ENCODE measurements at regions not wholly inside any gene's neighbourhood (a gene's known extent, or its start where the extent isn't known, plus 50 kb on each side); places are given as distances from the start of the nearest gene placed in this dataset.
"Not testable (repeated sequence)": the region's sequence is repeated elsewhere in the genome, so short reads cannot be mapped to it uniquely, and the experiment has no call there.

DNA sequence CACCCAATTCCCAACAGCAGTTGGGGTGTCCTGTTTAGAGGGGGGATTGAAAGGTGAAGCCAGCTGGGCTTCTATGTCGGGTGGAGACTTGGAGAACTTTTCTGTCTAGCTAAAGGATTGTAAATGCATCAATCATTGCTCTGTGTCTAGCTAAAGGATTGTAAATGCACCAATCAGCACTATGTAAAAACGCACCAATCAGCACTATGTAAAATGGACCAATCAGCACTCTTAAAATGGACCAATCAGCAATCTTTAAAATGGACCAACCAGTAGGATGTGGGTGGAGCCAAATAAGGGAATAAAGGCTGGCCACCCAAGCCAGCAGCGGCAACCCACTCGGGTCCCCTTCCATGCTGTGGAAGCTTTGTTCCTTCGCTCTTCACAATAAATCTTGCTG is 1518.6 kb upstream of the RAG2 start:
- DNase-seq: not testable (repeated sequence)

DNA sequence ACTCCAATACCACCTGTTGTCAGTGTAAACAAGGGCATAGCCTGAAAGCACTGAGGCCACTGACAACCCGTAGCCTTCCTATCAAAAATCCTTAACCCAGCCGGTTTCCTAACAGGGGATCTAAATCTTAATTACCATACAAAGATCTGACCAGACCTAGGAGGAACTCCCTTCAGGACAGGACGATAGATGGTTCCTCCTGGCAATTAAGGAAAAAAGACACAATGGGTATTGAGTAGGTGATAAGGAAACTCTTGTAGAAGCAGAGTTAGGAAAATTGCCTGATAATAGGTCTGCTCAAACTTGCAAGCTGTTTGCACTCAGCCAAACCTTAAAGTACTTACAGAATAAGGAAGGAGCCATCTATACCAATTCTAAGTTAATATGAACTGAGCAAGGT is 1517.3 kb upstream of the RAG2 start:
- not testable (repeated sequence) for DNase-seq

DNA sequence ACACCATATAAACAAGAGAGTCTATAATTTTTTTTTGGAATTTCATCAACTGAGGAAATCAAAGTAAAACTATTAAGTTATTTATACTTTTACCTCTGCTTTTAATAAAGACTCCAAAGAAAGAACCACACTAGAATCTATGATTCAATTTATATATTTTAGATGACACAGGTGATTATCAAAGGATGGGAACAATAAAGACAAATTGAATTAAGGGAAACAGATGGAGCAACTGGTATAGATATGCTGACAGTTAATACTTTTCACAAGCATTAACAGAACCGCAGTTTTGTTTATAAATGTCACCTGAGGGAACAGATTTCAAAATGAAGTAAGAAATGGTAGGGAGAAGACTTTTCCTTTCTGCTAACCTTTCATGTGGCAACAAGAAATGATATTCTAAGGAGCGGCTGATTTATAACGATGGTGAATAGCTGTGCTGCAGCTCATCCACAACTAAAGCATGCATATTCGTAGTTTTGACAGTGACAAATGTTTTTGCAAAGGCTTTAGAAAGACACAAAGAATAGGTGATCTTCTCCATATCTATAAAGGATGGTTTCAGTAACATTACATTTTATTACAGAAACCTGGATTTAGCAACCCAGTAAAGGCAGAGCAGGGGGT is 1502.9 kb upstream of the RAG2 start:
- DNase-seq: no peak

DNA sequence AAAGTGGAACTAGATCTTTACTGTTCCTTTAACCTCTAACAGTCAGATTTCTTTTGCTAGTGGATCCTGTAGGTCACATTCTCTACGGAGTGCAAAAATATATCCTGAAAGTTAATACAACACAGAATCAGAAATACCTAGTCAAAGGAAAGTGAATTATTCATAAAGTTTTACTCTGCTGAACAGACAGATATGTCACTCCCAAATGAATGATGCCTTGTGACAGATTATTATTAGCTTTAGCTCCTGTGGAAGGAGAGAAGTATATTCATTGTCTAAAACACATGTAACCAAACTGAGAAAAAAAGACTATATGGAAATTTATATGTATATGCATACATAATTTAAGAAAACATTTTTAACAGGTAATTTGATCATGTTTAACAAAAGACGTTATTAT is 1497.2 kb upstream of the RAG2 start:
- no peak for DNase-seq

DNA sequence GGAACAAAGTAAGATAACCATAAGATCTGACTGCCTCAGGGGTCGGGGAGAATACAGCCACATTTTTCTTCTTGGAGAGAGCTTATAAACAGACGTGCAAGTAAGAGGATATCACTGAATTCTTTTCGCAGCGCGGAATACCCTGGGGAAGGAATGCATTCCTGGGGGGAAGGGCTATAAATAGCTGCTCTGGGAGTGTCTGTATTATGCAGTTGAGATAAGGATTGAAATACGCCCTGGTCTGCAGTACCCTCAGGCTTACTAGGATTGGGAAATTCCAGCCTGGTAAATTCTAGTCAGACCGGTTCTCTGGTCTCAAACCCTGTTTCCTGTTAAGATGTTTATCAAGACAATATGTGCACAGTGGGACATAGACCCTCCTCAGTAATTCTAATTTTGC is 1491.7 kb upstream of the RAG2 start:
- DNase-seq: no peak

DNA sequence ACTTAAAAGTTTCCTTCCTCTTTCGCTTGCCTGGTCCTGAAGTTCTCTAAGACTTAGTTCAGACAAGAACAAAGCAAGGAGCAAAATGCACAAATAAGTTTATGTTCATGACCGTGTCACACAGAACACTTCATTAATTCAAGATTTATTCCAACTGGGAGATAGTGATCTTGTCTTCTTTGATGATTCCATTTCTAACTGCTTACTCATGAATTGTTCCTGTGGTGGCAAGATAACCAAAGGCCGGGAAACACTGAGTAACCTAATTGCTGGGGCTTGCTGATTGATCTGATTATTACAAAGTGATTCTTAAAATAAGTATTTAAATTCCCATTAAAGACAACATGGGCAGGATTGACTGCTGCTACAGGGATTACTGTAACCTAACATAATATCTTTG is 1462.9 kb upstream of the RAG2 start:
- no peak for DNase-seq

DNA sequence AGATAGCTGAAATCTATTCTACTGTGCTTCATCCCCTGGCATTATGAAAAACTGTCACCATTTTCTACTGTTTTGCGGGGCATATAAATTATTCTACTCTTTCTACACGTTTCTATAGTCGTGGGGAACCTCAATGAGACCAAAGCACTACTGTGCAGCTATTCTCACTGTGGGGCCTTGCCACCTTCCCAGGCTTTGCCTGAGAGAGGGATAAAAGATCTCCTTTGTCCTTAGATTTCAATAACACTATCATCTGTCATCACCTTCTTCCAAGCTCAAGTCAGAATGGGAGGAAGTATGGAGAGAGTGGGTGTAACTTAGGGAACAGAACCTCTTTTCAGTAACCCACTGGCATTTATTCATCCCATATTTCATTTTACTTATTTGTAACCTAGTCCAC is 1462.1 kb upstream of the RAG2 start:
- DNase-seq: no peak

DNA sequence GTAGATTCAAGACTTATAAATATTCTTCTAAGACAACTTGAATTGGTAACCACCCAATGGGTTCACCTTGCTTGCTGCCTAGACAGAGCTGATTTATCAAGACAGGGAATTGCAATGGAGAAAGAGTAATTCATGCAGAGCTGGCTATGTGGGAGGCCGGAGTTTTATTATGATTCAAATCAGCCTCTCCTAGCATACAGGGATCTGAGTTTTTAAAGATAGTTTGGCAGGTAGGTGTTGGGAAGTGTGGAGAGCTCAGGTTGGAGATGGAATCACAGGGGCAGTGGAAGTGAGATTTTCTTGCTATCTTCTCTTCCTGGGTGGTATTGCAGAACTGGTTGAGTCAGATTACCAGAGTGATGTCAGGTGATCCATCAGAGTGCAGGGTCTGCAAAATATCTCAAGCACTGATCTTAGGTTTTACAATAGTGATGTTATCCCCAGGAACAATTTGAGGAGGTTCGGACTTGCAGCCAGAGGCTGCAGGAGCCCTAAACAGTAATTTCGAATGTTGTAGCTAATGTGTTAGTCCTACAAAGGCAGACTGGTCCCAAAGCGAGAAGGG is 1448.6 kb upstream of the RAG2 start:
- DNase-seq: no peak

DNA sequence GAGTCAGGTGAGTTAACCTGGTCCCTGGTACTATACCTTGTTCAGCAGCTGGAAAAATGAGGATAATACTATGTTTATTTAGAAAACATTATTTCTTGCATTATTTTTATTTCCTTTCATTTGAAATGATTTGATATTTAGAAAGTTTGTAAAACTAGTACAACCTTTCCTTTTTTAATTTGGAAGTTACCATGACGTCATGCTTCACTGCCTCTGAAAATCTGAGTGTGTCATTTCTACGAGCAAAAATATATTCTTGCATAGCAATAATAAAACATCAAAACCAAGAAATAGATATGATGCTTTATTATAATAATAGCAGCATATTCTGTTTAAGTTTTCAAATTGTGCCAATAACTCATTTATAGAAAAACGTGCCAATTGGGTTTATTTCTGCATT is 1445.0 kb upstream of the RAG2 start:
- no peak for DNase-seq

DNA sequence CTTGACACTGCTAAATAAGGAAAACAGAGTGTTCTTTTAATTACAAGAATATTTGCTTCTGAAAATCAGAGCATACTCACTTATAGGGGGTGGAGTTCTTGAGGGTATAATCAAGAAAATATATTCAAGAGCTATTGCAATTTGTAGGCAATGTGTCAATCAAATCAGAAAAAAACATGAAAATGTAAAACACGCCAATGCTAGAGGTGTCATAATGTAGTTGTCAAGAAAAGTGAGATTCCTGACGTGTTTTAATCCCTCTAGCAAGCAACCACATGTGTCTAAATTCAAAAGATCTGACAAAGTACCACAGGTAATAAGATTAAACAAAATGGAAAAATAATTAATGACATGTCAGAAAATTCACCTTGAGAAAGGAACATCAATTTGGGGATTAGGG is 1440.7 kb upstream of the RAG2 start:
- no peak for DNase-seq

DNA sequence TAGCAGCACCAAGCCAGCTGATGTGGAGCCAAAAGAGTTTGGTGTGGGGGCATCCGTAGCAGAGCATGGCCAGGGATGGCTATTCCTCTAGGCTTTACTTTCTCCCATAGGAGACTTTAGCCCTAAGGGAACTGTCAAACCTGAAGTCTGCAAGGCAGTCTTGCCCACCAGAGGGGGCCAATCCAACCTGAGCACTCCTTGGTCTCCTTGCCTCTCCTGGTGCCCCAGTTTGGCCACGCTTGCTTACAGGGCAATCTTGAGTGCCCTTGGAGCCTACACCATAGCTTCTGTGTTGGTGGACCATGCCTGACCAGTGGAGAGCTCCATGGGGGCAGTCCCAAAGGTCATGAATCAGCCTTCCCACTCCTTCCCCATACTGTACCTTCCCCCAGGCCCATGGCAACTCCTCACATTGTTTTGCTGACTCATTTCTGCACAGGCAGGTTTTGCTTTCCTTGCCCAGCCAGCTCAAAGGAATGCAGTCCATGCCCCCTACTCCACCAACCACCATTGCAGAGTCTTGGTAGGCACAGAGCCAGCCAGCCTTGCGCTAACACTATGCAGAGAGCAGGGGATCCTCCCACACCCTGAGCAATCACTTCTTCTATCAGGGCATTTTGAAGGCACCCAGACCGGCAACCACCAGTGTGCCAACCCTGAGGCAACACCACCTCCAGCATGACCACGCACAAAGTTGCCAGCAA is 1421.2 kb upstream of the RAG2 start:
- DNase-seq: no peak

DNA sequence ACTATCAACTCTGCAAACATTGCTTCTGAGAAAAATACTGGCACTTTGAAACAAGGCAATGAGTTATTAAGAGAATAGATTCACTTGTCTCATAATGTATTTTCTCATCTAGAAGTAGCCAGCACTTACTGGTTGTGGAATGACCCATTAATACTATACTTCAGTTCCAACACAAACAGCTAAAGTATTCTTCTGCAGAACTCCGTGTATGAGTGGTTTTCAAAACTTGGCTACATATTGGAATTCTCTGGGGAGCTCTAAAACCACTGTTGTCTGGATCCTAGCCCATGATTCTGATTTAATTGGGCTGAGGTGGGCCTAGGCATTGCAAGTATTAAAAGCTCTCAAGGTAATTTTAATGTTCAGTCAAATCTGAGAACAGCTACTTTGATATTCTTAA is 1416.4 kb upstream of the RAG2 start:
- DNase-seq: no peak

DNA sequence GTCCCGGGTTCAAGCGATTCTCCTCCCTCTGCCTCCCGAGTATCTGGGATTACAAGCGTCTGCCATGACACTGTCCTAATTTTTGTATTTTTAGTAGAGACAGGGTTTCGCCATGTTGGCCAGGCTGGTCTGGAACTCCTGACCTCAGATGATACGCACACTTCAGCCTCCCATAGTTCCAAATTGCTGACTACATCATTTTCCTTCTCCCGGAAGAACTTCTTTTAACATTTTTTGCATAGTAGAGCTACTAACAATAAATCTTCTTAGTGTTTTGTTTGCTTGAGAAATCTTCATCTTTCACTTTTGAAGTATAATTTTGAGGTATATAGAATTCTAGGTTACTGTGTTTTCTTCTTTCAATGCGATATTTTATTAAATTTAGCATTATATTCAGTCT is 1415.1 kb upstream of the RAG2 start:
- no peak for DNase-seq

DNA sequence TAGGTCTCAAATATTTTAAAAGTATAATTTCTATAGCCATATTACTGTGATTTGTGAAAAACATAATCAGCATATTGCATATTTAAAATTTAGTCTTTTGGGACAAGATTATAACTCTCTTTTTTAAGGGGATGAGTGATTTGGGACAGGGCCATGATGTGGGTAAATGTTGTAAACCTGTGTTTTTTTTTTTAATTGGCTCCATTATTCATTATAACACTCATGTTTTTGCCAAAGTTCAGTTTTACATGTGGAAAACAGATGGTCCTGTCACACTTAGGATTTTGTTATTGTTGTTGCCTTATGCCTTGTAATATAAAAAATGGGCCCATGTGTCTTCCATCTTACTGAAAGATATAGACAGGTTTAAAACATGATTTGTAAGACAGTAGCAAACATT is 1413.5 kb upstream of the RAG2 start:
- DNase-seq: no peak

DNA sequence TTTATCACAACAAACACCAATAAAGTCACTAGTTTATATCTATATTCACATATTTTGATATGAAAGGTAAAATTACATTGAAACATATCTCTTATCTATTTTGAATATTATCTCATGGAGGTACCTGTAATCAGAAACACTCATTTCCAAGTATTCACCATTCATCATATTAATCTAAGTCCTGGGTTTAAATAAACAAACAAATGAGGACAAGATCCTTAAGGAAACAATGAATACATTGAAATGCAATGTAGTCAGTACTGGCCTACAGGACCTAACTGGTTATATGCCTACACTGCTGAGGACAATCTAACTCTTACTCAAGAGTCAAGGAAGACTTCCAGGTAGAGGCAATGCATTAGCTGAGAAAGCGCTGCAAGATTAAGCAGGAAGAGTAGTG is 1411.9 kb upstream of the RAG2 start:
- no peak for DNase-seq

DNA sequence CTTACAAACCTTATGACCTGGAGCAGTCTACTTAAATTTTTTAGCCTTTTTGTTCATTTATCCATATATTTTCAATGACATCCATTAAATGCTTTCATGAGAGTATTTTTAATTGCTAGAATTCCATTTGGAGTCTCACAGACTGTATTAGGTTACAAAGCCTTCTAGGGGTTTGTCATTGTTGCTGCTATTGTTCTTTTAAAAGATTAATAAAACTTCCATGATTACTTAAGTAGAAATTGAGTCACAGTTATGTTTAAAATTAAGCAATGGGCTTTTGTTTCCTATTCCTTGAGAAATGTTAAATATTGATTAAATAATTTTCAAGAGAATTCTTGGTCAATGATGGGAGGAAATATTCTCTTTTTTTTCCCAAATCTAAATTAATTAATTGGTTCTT is 1408.4 kb upstream of the RAG2 start:
- no peak for DNase-seq

DNA sequence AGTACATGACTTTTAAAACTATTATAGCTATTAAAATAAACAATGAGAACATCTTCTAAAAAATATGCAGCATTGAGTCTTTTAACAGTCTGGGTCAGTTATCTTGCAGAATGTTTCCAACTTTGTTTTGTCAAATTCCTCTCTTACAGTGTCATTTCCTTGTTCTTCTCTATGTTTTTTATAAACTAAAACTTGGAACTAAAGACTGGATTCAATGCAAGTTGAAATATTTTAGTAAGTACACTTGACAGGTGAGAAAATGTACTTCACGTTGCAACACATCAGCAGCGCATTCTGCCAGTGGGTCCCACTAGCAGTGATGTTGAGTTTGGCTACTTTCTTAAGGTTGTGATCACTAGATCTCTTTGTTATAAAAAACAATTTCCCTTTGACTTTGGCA is 1407.6 kb upstream of the RAG2 start:
- no peak for DNase-seq

DNA sequence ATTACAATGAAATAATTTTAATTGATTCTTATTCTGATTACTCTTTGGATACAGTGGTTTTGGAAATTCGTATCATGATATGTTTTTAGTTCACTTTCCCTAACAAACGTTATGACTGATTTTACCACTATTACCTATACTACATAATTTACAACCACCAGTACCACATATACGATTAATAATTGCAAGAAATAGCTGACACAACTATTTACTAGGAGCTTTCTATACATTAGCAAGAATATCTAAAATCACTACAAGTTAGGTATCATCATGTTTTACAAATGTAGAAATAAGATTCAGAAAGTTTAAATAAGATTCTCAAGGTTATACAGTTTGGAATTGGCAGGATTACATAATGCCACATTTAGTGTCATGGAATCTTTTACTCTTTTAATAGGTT is 1401.1 kb upstream of the RAG2 start:
- no peak for DNase-seq

DNA sequence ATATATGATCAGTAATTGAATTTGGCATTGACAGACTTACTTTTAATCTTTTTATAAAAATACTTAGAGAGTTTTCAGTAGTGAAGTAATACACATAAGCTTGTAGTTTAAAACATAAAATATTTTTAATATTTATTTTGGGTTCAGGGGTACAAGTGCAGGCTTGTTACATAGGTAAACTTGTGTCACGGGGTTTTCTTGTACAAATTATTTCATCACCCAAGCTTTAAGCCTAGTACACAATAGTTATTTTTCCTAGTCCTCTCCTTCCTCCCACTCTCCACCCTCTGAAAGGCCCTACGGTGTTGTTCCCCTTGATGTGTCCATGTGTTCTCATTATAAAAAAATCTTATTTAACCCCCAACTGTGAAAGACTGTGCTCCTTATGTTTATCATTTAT is 1397.8 kb upstream of the RAG2 start:
- DNase-seq: no peak

DNA sequence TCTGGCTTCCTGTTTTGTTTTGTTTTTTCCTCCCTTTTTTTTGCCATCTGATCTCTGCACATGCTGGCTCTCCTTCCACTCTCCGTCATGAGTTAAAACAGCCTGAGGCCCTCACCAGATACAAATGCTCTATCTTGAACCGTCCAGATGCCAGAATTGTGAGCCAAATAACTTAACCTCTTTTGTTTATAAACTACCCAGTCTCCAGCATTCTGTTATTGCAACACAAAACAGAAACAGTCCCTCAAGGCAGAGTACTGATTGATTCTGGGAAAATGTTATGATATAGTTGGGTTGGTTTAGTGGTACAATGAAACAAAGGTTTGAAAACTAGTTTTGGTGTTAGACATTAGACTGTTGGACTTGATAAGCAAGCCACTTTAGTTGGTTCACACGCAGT is 1390.0 kb upstream of the RAG2 start:
- no peak for DNase-seq

DNA sequence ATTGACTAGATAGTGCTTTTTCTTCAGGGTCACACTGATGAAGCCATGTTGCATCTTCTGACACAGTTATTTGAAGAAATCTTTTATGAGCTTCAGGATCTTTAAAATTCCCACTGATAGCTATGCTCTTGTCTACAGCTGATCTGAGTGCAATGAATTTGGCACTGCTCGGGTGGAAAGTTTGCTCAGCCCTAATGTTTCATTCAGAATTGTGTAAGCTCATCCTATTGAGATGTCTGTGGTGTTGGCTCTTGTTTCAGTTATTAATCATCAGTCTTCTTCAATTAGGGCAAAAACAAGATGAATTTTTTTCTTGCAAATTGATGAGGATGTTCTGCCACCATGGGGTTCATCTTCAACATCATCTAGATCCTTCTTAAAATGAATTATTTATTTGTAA is 1387.0 kb upstream of the RAG2 start:
- no peak for DNase-seq

DNA sequence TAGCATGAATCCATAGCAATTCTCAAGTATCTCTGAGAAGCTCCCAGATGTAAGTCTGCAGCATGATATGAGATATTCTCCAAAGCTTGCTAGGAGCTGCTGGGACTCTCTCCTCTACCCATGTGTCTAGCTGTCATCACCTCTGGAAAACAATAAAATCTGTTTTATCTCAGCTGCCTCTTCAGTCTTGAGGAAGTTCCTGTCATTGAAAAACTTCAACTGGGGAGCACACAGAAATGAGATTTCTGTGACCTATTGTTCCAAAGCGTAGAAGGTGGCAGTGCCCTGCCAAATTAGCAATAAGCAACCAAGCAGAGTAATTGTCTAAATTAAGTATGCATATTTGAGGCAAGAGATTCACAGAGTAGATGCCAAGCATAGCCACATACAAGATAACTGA is 1380.6 kb upstream of the RAG2 start:
- no peak for DNase-seq

DNA sequence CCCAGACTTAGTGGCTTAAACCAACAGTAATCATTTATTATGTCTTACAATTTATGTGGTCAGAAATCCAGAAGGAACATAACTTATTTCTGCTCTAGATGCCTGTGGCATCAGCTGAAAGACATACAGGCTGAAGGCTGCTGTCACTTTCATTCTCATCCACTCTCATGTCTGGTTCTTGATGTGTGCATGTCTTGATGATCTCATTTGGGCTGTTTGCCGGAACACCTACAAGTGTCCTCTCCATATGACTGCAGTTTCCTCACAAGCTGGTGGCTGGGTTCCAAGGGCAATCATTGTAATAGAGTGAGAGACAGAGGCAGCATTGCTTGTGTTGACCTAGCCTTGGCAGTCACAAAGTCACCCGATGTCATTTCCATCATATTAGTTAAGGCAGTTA is 1375.9 kb upstream of the RAG2 start:
- DNase-seq: no peak

DNA sequence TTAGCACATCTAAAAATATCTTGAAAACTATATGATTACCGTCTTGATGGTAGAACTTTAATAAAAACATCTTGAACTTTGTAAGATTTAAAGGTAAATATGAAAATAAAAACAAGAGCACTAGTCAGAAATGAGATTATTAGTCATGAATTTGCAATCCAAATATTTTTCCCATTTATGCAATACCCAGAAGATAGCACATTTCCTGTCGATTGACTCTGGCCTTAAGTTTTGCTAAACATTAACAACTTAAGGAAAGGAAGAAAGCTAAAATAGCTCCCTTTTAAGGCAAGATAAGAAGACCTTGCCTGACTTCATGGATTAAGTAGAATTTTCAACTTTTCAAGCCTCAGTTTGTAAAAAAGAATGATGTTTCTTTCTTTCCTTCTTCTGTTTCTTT is 1374.7 kb upstream of the RAG2 start:
- DNase-seq: no peak

DNA sequence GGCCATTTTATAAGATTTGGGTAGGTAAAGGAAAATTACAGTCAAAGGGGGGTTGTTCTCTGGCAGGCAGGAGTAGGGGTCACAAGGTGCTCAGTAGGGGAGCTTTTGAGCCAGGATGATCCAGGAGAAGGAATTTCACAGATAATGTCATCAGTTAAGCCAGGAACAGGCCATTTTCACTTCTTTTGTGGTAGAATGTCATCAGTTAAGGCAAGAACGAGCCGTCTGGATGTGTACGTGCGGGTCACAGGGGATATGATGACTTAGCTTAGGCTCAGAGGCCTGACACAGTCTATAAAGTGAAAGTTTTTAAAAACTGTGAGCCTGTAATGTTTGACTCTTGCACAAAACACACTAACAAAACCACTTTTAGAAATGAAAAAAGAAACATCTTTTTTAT is 1371.3 kb upstream of the RAG2 start:
- DNase-seq: not testable (repeated sequence)

Data from activated CD4-positive, alpha-beta T cell treated with anti-CD3 and anti-CD28 coated beads for 48 hours (primary cell).